ENCODE measurements at regions not wholly inside any gene's neighbourhood (a gene's known extent, or its start where the extent isn't known, plus 50 kb on each side); places are given as distances from the start of the nearest gene placed in this dataset.

DNA sequence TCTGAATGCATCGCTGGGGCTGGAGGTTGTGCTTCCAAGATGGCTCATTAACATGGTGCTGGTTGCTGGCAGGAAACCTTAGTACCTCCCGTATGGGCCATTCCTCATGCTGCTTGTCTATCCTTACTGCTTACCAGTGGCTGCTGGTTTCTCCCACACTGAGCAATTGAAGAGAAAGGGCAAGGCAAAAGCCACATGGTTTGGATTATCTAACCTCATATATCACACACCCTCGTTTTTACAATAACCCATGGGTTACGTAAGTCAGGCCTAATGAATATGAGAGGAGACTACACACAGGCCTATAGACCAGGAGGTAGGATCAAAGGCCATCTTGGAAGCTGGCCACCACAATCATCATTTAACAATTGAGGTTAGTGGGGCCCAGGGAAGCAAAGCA, 141.8 kb upstream of the EDNRA start:
- H3K27ac ChIP-seq = no peak overlapping the region
- 74 to 88% (median 81%) methylated on average over 4 of the region's 4 CpGs for WGBS, 5 donors
- intact Hi-C loops (cut with DNase I; ENCODE audit: low total_unique reads) = no loop called here
- no peaks in the 10 kb centered on the region for H3K4me1 ChIP-seq
- DNase-seq = no peak
- no peaks in the 10 kb centered on the region for H3K36me3 ChIP-seq
- H3K9me3 ChIP-seq = no peaks in the 10 kb centered on the region
- no peak overlapping the region for H3K4me3 ChIP-seq
- TF ChIP-seq POLR2AphosphoS5 (IDR thresholded peaks at IDR 0.05) (no peak), POLR2A (IDR thresholded peaks at IDR 0.05) (no peak)
- TF ChIP-seq, protein P1, sequence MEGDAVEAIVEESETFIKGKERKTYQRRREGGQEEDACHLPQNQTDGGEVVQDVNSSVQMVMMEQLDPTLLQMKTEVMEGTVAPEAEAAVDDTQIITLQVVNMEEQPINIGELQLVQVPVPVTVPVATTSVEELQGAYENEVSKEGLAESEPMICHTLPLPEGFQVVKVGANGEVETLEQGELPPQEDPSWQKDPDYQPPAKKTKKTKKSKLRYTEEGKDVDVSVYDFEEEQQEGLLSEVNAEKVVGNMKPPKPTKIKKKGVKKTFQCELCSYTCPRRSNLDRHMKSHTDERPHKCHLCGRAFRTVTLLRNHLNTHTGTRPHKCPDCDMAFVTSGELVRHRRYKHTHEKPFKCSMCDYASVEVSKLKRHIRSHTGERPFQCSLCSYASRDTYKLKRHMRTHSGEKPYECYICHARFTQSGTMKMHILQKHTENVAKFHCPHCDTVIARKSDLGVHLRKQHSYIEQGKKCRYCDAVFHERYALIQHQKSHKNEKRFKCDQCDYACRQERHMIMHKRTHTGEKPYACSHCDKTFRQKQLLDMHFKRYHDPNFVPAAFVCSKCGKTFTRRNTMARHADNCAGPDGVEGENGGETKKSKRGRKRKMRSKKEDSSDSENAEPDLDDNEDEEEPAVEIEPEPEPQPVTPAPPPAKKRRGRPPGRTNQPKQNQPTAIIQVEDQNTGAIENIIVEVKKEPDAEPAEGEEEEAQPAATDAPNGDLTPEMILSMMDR (IDR thresholded peaks at IDR 0.05 in 8 of 11, conservative IDR thresholded peaks at IDR 0.05 in 3 of 11) = no peak
- no peaks in the 10 kb centered on the region for H3K27me3 ChIP-seq (replicated peaks in 1 of 7)

DNA sequence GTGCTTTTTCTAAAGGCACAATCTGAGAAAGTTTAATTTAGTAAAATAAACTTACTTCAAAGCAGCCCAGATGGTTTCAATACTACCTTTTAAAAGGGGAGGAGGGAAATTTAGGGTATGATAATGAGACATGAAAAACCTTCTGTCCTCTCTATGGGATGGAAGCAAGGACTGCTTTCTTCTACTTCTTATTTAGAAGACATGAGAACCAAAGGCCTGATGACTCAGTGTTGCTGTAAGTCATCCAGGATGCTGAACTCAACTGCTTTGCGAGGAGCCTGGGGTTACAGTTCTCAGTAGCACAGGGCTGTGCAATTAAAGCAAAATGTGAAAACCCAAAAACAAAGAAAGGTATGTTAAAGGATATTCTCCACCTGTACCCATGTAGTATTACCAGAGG, 140.8 kb upstream of the EDNRA start:
- Histone ChIP-seq H3K36me3 (no peaks in the 10 kb centered on the region), H3K27me3 (replicated peaks in 1 of 7) (no peaks in the 10 kb centered on the region), H3K9me3 (no peaks in the 10 kb centered on the region), H3K4me1 (no peaks in the 10 kb centered on the region), H3K4me3 (no peak overlapping the region), H3K27ac (no peak overlapping the region)
- intact Hi-C loops (cut with DNase I; ENCODE audit: low total_unique reads) = no loop called here
- WGBS, 5 donors = 74 to 96% (median 85%) methylated on average over 1 of the region's 1 CpG
- TF ChIP-seq, protein P1 (IDR thresholded peaks at IDR 0.05 in 8 of 11, conservative IDR thresholded peaks at IDR 0.05 in 3 of 11) = no peak
- TF ChIP-seq POLR2A (IDR thresholded peaks at IDR 0.05) (no peak), POLR2AphosphoS5 (IDR thresholded peaks at IDR 0.05) (no peak)
- DNase-seq = no peak

DNA sequence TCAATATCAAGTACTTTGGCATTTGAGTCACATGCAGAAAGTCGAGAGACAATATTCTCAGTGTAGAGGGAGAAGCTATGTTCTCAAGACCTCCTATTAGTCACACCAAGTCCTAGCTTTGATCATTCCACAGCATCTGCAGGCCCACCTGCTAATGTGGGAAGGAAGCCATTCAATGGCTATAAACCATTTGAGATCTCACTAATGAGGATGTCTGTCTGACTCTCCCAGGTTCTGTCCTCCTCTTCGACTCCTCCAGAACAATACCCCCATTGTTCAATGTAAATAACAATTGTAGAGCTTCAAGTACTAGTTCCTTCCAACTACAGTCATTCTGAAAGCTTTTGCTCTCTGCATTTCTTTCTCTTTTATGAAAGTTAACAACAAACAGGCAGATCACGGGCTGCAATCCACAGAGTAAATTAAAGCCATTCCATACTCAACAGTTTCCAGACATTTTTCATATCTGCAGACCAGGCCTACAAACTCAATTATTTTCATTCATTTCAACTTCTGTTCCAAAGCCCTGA, 140.2 kb upstream of the EDNRA start:
- 52 to 67% (median 58%) methylated on average over 3 of the region's 3 CpGs for WGBS, 5 donors
- no peaks in the 10 kb centered on the region for H3K9me3 ChIP-seq
- no peak for DNase-seq
- H3K4me3 ChIP-seq = no peak overlapping the region
- TF ChIP-seq POLR2A (IDR thresholded peaks at IDR 0.05) (no peak), POLR2AphosphoS5 (IDR thresholded peaks at IDR 0.05) (no peak)
- TF ChIP-seq, protein P1 (IDR thresholded peaks at IDR 0.05 in 8 of 11, conservative IDR thresholded peaks at IDR 0.05 in 3 of 11) = no peak
- intact Hi-C loops (cut with DNase I; ENCODE audit: low total_unique reads) = no loop called here
- no peaks in the 10 kb centered on the region for H3K27me3 ChIP-seq (replicated peaks in 1 of 7)
- H3K36me3 ChIP-seq = no peaks in the 10 kb centered on the region
- H3K4me1 ChIP-seq = no peaks in the 10 kb centered on the region
- no peak overlapping the region for H3K27ac ChIP-seq

DNA sequence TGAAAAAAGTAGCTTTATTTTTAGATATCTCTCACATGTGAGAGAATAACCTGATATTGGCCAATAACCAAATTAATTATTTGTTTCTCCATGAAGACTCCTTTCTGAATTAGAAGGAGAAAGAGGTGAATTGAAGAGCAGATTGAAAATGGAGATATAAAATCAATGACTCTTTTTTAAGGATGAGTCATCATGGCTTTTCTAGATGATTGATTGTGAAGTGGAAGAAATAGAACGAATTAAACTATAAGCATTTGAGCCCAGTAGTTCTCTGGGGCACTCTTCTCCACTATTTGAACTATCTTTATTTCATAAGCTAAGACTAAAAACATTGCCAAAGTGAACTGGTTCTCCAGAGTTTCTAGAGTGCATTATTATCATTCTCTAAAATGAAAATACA, 137.2 kb upstream of the EDNRA start:
- no peak for DNase-seq
- Histone ChIP-seq H3K4me3 (no peak overlapping the region), H3K36me3 (no peaks in the 10 kb centered on the region), H3K9me3 (no peaks in the 10 kb centered on the region), H3K27me3 (replicated peaks in 1 of 7) (no peaks in the 10 kb centered on the region), H3K27ac (no peak overlapping the region), H3K4me1 (no peaks in the 10 kb centered on the region)
- TF ChIP-seq, protein P1 (IDR thresholded peaks at IDR 0.05 in 8 of 11, conservative IDR thresholded peaks at IDR 0.05 in 3 of 11) = no peak
- TF ChIP-seq POLR2A (IDR thresholded peaks at IDR 0.05) (no peak), POLR2AphosphoS5 (IDR thresholded peaks at IDR 0.05) (no peak)
- intact Hi-C loops (cut with DNase I; ENCODE audit: low total_unique reads) = no loop called here
- 45 to 74% (median 63%) methylated on average over 1 of the region's 1 CpG for WGBS, 5 donors
